GM18951 (cell line): ENCODE measurements at regions not wholly inside any gene's neighbourhood (a gene's known extent, or its start where the extent isn't known, plus 50 kb on each side); places are given as distances from the start of the nearest gene placed in this dataset.

ENCODE experiments used
- POLR2A ChIP-seq: IDR thresholded peaks from 4 replicates; pipeline ENCODE4 v1.6.1; 2011; ENCODE audit warnings: mild to moderate bottlenecking; ENCODE audit not compliant: insufficient read length, insufficient read depth; ENCODE audit errors: extremely low read depth
- in situ Hi-C: fragments of 300-500 bp; cut with MboI; formaldehyde crosslinking; loops from one replicate; pipeline ENCODE4 v1.12.0; 2022; ENCODE audit warnings: low sequenced_read_pairs, mixed read lengths, inconsistent platforms; ENCODE audit not compliant: unreplicated experiment

- TF ChIP-seq POLR2A = no peak
- in situ Hi-C loops = no loop called here
Observed at GRCh38 chr5:56581426-56581825, 233.9 kb upstream of the MAP3K1 start.

- in situ Hi-C loops = no loop called here
Observed at GRCh38 chr5:56580864-56581263, 234.5 kb upstream of the MAP3K1 start.

GRCh38 chr5:56575821-56576220, 239.5 kb upstream of the MAP3K1 start:
- TF ChIP-seq POLR2A = no peak
- in situ Hi-C loops = no loop called here

More at GRCh38 chr5:56580864-56581263, 234.5 kb upstream of the MAP3K1 start:
- TF ChIP-seq POLR2A = no peak

- in situ Hi-C loops = no loop called here
- TF ChIP-seq POLR2A = no peak
Observed at GRCh38 chr5:56574778-56575177, 240.6 kb upstream of the MAP3K1 start.

- no peak for TF ChIP-seq POLR2A
Observed at GRCh38 chr5:56569566-56569965, 245.8 kb upstream of the MAP3K1 start.

GRCh38 chr5:56569076-56569475, 246.3 kb upstream of the MAP3K1 start:
- TF ChIP-seq POLR2A = no peak
- in situ Hi-C loops = no loop called here

More at GRCh38 chr5:56569566-56569965, 245.8 kb upstream of the MAP3K1 start:
- in situ Hi-C loops = no loop called here

GRCh38 chr5:56567278-56567677, 248.1 kb upstream of the MAP3K1 start:
- TF ChIP-seq POLR2A = no peak
- in situ Hi-C loops = no loop called here

- in situ Hi-C loops = no loop called here
- TF ChIP-seq POLR2A = no peak
Observed at GRCh38 chr5:56566374-56567249, 248.7 kb upstream of the MAP3K1 start.

GRCh38 chr5:56565644-56566043, 249.7 kb upstream of the MAP3K1 start:
- no peak for TF ChIP-seq POLR2A
- in situ Hi-C loops = no loop called here

GRCh38 chr5:56565283-56565615, 250.1 kb upstream of the MAP3K1 start:
- in situ Hi-C loops = no loop called here
- TF ChIP-seq POLR2A = no peak

- in situ Hi-C loops = no loop called here
- TF ChIP-seq POLR2A = no peak
Observed at GRCh38 chr5:56564541-56565282, 250.6 kb upstream of the MAP3K1 start.

GRCh38 chr5:56561455-56561854, 253.9 kb upstream of the MAP3K1 start:
- in situ Hi-C loops = no loop called here
- no peak for TF ChIP-seq POLR2A

- in situ Hi-C loops = no loop called here
- no peak for TF ChIP-seq POLR2A
Observed at GRCh38 chr5:56558131-56558745, 257.1 kb upstream of the MAP3K1 start.
